GM18498 (cell line): ENCODE measurements at regions not wholly inside any gene's neighbourhood (a gene's known extent, or its start where the extent isn't known, plus 50 kb on each side); places are given as distances from the start of the nearest gene placed in this dataset.
"Not testable (repeated sequence)": the region's sequence is repeated elsewhere in the genome, so short reads cannot be mapped to it uniquely, and the experiment has no call there.

Experiments used
- ATAC-seq: cut with Tn5 transposase; IDR thresholded peaks from one replicate; pipeline ENCODE4 v1.9.1; 2021; ENCODE audit warnings: mild to moderate bottlenecking, moderate library complexity; ENCODE audit not compliant: unreplicated experiment

- ATAC-seq, result no peak
Measured at GRCh38 chr14:22176957-22177356, 412.1 kb downstream of the DAD1 start.

- not testable (repeated sequence) for ATAC-seq
Measured at GRCh38 chr14:22175278-22175558, 413.8 kb downstream of the DAD1 start.

- no peak for ATAC-seq
Measured at GRCh38 chr14:22174412-22175277, 414.4 kb downstream of the DAD1 start.

- no peak for ATAC-seq
Measured at GRCh38 chr14:22168092-22168955, 420.7 kb downstream of the DAD1 start.

GRCh38 chr14:22164616-22165015 is 424.4 kb downstream of the DAD1 start:
- no peak for ATAC-seq

- ATAC-seq, result no peak
Measured at GRCh38 chr14:22163051-22163450, 426.0 kb downstream of the DAD1 start.

GRCh38 chr14:22159957-22160356 is 429.1 kb downstream of the DAD1 start:
- ATAC-seq, result no peak

GRCh38 chr14:22159099-22159498 is 429.9 kb downstream of the DAD1 start:
- ATAC-seq, result no peak

GRCh38 chr14:22158560-22158959 is 430.5 kb downstream of the DAD1 start:
- ATAC-seq, result no peak

- no peak for ATAC-seq
Measured at GRCh38 chr14:22155571-22155970, 433.5 kb downstream of the DAD1 start.

- no peak for ATAC-seq
Measured at GRCh38 chr14:22152903-22153302, 436.1 kb downstream of the DAD1 start.

GRCh38 chr14:22152161-22152870 is 436.7 kb downstream of the DAD1 start:
- ATAC-seq, result no peak

GRCh38 chr14:22151121-22151520 is 437.9 kb downstream of the DAD1 start:
- no peak for ATAC-seq

GRCh38 chr14:22149058-22149457 is 440.0 kb downstream of the DAD1 start:
- no peak for ATAC-seq

GRCh38 chr14:22147716-22148115 is 441.3 kb downstream of the DAD1 start:
- ATAC-seq, result no peak

- ATAC-seq, result no peak
Measured at GRCh38 chr14:22143363-22143762, 445.7 kb downstream of the DAD1 start.

GRCh38 chr14:22140633-22141032 is 448.4 kb downstream of the DAD1 start:
- no peak for ATAC-seq

GRCh38 chr14:22131749-22132476 is 457.1 kb downstream of the DAD1 start:
- ATAC-seq, result no peak

- no peak for ATAC-seq
Measured at GRCh38 chr14:22124073-22124613, 450.5 kb upstream of the OR4E1 start.

- no peak for ATAC-seq
Measured at GRCh38 chr14:22122829-22123560, 449.4 kb upstream of the OR4E1 start.
